ENCODE measurements at regions not wholly inside any gene's neighbourhood (a gene's known extent, or its start where the extent isn't known, plus 50 kb on each side); places are given as distances from the start of the nearest gene placed in this dataset.
"Not testable (repeated sequence)": the region's sequence is repeated elsewhere in the genome, so short reads cannot be mapped to it uniquely, and the experiment has no call there.

DNA sequence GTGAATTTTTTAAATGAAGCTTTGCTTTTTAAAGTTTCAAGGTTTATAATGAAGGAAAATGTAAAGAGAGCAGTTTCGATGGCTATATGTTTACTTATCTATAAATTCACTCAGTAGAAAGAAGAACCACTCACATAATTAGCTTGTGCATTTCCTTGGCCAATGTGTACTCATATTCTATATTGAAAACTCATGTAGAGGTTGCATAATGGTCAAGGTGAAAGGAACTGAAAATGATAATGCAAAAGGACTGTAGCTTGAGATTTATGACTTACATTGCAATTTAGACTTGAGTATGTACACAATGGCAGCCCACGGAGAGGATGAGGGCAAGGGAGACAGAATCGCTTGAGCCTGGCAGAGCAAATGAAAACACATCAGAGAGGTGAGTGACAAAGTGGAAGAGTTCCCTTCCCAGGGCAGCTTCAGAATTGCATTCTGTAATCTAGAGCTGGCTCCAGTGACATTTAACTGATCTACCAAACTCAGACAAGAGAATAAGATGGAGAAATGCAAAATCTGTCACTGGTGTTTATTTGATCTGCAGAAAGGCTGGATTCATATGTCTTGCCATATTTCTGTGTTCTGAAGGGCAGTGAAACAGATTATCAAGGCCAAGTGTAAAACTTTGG is 191.8 kb downstream of the TMEM200A start:
- no peak for DNase-seq

DNA sequence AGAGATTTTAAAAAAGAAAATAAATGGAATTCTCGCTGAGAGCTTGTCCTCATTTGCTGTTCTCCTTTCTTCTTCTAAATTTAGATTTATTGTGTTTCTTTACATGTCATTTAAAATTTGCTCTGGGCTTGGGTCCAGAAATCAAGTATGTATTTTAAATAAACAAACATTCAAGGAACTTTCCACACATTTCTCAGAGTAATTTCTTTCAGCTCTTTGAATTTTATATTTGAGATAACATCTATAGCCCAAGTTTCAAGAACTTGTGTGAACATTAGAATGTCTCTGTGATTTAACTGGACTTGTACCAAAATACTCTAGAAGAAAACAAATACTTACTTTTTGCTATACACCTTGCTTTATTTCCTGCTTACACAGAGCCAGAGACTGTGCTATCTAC is 192.3 kb downstream of the TMEM200A start:
- no peak for DNase-seq

DNA sequence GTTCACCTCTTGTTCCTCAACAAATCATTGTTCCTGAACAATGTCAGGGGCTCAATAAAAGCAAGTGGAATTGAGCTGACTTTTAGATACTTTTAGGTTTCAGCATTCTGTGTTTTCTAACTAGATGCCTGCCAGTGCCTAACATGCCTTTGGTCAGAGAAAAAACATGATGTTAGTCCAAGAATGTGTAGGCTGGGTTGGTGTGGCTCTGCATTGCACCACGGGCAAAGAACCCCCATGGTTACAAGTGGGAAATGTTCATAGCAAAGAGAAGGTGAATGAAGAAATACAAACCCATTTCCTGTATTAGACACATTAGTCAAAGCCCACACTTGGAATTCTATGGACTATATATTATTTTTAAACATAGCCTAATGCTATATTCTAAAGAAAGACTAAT is 193.3 kb downstream of the TMEM200A start:
- DNase-seq, result no peak

DNA sequence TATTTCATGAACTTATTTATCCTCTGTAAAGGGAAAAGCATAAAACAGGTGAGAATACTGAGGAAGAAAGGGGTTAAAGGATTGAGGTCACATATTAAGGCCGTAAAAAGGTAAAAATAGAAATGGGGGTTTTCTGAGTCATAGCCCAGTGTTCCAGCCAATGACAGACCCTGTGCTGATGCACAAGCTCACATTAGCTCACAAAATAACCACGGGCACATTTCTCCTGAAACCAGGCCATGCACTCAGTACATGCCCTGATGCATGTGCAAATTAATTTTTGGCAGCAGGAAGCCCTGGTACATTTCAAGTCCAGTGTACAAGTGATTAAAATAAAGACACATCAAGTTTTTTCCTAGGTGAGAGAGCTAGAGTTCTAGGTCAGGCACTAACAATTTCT is 194.4 kb downstream of the TMEM200A start:
- no peak for DNase-seq

DNA sequence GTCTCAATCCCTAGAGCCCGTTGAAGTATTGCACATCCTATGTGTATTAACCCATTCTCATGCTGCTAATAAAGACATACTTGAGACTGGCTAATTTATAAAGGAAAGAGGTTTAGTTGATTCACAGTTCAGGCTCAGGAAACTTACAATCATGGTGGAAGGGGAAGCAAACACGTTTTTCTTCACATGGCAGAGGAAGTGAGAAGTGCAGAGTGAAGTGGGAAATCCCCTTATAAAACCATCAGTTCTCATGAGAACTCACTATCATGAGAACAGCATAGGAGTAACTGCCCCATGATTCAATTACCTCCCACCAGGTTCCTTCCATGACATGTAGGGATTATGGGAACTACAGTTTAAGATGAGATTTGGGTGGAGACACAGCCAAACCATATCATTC is 195.3 kb downstream of the TMEM200A start:
- not testable (repeated sequence) for DNase-seq

DNA sequence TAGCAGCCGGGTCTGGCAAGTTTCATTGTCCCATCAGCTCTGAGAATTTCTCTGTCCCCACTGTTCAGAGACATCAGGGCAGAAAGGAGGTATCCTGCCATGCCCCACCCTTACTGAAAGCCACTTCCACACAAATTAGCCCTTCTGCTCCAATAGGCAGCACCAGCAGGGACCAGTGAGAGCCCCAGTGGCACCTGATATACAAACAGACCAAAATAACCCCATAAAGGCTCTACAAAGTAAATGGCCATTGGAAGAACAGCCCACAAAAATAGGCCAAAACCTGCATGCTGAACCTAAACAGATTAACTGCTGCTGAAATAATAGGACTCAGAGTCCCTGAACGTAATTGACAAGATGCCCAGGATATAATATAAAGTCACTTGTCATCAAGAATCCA is 199.9 kb downstream of the TMEM200A start:
- DNase-seq, result no peak

DNA sequence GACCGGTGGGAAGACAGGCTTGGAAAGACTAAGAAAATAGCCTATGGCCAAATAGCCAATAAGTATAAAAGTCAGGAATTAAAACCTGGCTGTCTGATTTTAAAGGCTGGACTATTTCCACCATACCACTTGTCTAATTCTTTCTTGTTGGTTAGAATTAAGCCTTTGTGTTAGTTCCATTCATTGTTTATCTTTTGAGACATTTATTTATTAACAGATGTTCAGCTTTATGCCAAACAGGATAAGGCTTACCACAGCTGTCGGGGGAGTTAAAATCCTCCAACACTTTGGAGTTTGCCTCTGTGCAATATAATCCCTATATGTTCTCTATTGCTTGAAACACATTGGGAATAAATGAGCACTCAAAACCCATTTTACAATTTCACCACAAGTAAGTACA is 208.3 kb downstream of the TMEM200A start:
- DNase-seq, result no peak

DNA sequence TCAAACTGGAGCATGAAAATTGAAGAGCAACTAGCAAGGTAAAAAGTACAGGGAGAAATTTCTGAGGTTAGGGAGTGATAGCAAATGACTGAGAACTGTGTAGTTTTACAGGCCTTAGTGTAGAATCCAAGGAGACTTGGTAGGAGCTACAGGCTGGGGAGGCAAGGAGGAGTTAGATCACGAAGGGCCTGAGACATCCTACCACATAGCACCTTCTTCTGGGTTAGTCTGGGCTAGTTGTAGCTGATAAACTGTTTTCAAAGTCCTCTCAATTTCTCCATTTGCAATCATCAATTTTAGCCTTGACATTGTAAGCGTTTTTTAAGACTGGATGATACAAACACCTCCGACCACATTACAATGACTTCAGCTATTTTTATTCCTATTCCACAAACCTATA is 209.7 kb downstream of the TMEM200A start:
- no peak for DNase-seq

DNA sequence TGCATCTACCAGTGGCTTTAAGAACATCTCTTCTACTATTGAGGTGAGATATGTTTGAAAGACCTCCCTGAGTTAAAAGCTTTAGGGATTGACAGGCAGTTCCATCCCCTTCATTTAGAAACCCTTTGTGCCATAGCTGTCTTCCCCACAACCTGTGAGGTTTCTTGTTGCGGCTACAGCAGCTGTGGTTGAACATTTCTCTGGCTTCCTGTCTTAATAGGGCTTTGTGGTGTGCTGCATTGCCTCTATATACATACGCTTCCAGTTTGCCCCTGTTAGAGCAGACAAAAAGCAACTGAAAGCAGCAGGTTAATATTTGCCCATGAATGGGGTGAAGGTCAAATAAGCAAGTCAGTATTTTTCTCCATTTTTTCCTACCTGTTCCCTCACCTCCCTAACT is 210.2 kb downstream of the TMEM200A start:
- peak; percentile 49 for DNase-seq

DNA sequence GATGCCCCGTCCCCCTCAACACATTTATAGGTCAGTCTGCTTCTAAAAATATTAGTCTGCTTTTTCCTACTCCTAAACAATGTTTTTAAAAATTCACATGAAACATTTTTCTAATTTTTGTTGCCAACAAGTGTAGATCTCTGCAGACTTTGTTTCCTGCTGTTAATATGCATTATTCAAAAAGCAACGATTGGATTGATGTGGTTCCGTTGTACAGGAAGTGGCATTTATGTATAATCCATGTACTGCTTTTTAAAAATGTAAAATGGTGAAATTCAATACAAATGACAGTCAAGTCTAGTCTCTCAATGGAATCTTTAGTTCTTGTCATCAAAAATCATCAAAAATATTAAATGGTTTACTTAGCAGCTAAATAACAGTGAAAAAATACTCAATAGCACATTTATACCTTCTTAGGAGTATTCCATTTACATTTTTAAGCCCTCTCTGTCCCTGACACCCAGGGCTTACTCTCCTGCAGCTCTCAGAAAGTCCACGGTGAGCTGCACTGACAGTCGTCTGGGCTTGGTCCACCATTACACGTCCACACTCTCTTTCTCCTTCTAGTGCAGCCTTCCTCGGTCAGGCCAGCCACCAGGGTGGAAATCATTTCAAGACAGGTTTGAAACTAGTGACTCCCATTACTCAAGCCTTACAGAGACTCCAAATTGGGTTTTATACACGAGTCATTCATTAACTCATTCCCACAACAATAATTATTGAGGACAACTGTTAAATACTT is 211.5 kb downstream of the TMEM200A start:
- DNase-seq, result no peak

DNA sequence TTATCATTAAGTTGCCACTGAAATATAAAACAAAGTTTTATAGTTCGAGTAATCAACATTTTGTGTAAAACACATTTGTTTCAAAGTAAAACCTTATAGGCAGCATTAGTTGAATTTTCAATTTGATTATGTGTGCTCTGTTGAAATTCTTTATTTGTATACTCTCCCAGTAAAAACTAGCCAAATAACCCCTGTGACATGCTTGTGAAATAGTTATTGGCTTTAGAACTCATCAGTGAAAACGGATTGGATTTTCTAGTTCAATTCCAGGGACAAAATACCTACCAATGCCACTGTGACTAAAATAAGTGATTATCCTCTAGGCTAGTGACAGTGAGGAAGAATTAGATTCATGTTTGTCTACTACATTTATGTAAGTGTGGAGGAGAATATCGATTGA is 212.9 kb downstream of the TMEM200A start:
- no peak for DNase-seq

DNA sequence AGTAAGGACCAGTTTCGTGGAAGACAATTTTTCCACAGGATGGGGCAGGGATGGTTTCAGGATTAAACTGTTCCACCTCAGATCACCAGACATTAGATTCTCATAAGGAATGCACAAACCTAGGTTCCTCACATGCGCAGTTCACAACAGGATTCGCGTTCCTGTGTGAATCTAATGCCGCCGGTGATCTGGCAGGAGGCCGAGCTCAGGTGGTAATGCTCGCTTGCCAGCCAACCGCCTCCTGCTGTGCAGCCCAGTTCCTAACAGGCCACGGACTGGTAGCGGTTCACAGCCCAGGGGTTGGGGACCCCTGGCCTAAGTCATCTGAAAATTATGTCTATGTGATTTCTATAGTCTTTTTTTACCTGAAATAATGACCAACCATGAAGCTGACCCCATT is 217.5 kb downstream of the TMEM200A start:
- no peak for DNase-seq

DNA sequence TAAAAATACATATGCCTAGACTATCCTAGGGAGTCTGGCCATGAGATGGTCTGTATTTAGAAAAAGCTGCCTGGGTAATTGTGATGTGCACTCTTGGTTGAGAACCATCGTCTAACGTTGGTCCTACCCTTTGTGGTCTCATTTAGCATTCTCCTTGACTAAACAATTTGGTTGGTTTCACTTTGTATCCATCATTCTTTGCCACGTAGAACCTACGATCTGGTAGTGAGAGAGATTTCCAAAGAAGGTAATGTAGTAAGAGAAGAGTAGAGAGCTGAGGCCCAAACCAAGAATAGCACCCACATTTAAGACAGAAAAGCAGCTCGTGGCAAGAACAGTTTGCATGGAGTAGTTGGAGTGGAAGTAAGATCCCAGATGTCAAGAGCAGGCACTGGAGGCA is 219.8 kb downstream of the TMEM200A start:
- no peak for DNase-seq

DNA sequence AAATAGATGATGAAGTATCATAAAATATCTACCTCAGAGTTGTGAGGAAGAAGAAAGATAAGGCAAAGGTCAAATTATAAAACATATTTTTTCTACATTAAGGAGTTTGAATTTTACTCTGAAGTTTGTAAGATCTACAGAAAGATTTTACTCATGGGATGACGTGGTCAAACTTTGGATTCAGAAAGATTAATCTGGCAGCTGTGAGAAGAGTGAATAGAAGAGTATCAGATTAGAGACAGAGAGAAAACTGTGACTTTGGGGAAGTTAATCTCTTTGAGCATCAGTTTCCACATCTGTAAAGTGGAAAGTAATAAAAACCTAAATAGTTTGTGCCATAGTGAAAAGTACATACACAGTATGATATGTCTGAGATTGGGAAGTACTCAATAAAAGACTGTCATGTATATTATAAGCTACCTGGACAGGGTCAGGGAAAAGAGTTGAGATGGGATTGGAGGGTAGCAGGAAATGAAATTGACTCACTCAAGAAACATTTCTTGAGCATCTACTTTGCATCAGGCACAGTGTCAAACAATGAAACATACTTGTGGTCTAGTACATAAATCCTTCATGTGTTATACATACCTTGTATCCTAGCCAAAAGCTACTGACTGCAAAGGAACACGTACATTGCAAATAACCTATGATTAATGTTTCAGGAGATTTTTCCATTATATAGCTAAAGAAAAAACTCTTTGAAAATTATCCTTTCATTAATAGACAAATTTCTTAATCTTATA is 222.1 kb downstream of the TMEM200A start:
- DNase-seq, result no peak

DNA sequence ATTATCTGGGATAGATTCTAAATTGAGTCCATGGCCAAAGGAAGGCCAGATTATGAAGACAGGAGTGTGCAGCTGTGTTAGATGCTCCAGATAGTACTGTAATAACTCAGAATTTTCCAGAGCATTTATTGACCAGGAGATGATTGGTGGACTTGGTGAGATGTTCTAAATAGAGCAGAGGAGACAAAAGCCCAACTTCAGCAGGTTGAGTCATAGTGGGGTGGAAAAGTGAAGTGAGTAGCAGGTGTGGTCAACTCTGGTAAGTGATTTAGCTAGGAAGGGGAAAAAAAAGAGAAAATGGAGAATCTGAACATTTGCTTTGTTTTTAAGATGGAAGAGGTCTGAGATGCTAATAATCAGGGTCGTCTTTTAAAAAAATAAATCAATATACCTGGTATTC is 227.4 kb downstream of the TMEM200A start:
- DNase-seq, result no peak

DNA sequence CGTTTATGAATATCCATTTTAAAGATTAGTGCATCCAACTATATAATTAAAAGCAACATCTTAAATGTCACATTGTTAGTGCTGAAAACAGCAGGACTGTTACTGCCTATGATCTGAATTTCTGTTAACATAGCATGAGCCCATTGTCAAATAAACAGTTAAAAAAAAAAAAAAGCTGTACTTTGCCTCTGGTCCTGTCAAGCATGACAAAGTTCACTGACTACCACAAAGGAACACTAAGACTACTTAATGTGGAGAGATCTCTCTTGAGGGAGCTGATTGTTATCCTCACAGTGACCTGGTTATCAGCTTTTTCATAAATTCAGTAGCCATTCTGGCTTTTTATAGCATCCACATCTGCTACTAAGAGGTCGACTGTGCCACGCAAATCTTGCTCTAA is 228.1 kb downstream of the TMEM200A start:
- DNase-seq, result no peak

DNA sequence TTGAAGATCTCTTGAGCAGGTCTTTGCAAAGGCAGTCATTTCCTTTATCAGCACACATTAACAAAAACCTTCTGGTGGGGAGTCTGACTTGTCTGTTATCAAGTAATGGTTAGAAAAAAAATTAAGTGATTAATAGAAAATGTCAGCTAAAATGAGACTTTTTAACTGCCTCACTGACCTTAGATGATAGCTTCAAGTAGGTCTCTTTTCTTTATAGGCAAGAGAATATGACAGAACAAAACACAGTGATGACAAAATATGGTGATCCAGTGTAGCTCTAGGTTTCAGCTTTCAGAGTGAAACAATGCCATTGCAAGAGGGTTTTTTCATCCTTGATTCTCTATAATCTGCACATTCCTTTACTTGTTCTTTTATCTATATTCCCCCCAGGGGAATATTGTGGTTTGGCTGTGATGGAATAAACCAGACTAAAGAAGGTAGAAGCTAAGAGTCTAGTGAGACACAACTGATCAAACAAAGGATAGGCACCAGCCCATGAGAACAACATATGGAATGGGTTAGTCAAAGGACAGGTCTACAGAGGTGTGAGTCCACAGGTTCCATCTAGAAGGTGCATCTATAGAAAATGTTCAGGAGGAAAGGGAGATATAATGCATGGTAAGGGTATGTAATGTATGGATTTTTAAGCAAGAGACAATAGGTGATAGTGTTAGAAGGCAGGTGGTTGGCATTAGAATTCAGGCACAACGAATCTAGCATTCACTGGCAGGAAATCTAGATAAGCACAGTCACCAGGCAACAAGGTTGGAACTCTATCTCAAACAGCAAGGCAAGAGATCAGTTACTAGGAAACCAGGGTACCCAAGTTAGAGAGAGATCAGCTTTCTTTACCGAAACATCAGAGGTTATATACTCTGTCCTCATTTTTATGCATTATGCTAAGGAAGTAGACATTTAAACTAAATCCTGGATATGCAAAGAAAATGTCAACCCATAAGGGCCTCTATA is 228.9 kb upstream of the SMLR1 start:
- DNase-seq, result no peak

DNA sequence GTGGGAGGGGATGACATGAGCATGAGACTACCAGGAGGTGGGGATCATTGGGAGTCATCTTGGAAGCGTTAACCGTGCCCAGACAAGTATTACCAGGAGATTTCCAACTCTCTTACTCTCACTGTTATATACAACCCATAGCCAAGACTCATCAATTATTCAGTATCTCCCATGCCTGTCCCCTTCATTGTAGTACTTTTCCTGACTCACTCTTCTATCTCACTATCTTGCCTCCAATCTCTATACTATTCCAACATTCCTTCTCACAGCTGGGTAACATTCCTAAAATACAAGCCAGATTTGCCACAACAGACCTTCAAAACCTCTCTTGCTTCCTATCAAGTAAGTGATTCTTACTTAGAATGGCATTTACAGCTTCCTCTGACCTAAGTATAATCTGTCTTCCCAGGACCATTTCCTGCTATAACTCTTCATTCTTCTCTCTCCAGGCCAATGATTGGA is 226.3 kb upstream of the SMLR1 start:
- no peak for DNase-seq

DNA sequence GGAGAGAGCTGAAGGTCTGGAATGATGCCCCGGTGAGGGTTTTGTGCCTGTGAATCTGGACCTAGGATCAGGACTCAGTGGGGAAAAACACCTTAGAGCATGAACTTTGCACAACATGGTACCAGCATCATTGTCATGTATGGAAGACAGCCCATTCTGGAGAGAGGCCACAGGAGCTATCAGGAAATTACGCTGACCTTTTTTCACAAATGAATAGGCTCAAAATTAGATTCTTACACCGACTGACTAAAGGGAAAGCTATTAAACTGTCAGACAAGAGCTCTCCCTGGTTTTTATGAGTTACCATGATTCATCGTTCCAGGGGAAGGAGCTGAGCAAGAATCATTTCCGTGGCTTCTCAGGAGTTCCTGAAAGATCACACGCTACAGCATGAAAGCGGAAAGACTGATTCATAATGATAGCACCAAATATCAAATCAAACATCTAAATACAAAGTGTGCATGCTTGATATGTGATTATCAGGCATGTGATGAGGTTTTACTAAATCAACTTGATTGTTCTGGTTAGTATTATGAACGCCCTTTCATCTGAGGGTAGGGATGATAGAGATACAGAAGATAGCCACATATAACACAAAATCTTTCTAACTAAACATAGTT is 224.9 kb upstream of the SMLR1 start:
- no peak for DNase-seq

DNA sequence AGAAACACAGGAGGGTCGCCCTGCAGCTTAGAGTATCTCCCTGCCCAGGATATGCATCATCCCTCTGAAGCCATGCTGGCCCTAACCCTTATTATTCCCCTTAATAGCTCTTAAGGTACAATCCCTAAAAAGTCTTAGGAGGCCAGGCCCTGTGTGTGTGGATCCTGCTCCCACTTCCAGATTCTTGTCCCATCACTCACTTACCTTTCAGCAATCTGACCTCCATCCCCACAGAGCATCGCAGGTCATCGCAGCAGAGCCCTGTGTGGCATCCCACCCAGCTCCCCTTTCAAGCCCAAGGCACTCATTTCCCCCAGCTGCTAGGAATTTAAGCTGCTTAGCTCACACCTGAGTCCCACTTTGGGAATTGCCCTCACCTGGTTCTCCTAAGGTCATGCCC is 223.8 kb upstream of the SMLR1 start:
- DNase-seq, result no peak

DNA sequence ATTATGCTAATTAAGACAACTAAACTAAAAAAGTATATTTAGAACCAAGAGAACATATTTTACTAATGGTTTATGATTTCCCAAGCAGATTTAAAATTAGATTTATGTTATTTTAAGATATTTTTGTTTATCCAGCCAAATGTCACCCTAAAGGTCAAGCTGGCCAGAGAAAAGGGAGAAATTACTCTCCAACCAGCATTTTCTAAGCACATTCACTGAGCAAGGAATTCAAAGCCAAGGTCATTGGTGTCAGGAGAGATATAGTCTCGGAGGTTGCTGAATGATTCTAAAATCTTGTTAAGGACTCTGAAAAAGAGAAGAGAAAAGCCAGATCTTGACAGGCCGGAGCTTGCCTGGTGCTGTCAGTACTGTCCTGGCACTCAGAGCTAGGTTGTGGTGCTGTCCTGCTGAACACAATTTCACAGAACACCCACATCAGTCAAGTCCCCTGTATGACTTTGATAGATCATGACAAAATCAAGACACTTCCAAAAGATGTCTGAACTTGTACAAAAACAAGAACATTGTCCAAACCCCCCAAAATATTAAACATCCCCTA is 222.3 kb upstream of the SMLR1 start:
- DNase-seq, result no peak

DNA sequence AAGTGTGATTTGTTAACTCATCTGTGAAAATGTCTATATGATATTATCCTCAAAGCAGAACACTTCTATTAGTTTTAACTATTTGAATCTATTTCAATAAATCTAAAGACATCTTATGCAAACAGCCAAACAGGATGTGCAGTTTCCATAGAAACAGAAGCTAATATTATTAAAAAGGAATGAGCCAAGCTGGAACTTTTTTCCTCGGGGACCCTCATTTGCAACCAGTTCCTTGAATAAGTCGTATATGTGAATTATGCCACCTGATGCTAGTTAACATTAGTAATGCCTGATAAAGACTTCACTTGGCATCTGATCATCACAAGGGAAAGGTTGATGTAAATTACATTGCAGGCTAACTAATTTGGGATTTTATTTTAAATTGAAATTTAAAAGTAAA is 216.9 kb upstream of the SMLR1 start:
- no peak for DNase-seq

All from activated gamma-delta T cell treated with Interleukin-2 at 50 U/mL for 16 hours (primary cell).